K562 (cell line): ENCODE measurements at regions not wholly inside any gene's neighbourhood (a gene's known extent, or its start where the extent isn't known, plus 50 kb on each side); places are given as distances from the start of the nearest gene placed in this dataset.

Experiments
- COPS2 ChIP-seq: fragments of 450-650 bp; conservative IDR thresholded peaks from 2 replicates; pipeline ENCODE4 v1.6.1; 2016; ENCODE audit warnings: mild to moderate bottlenecking, moderate library complexity
- FOSL1 ChIP-seq: fragments of 200-800 bp; sonication (Bioruptor generic); conservative IDR thresholded peaks from 2 replicates; pipeline ENCODE4 v1.6.1; 2016; ENCODE audit warnings: missing genetic modification characterization, missing compliant biosample characterization
- GABPB2 ChIP-seq: fragments of 250-450 bp; sonication (Bioruptor Pico); conservative IDR thresholded peaks from 2 replicates; pipeline ENCODE4 v1.5.1; 2021; ENCODE audit warnings: mild to moderate bottlenecking
- PRDM10 ChIP-seq: fragments of 450-650 bp; IDR thresholded peaks from 2 replicates; pipeline ENCODE4 v1.6.1; 2018; ENCODE audit not compliant: partially characterized antibody
- PURB ChIP-seq: sonication (generic); formaldehyde crosslinking; IDR thresholded peaks from 2 replicates; pipeline ENCODE4 v1.9.0; 2021; ENCODE audit warnings: low read depth, mild to moderate bottlenecking, missing genetic modification reagents
- ZNF224 ChIP-seq: sonication (generic); formaldehyde crosslinking; IDR thresholded peaks from 2 replicates; pipeline ENCODE4 v1.8.0; 2022; ENCODE audit warnings: mild to moderate bottlenecking, missing genetic modification reagents
- ZNF318 ChIP-seq, 2 experiments: fragments of 450-650 bp; IDR thresholded peaks; 2 replicates each; pipeline ENCODE4 v1.6.1; 2016; ENCODE audit warnings: mild to moderate bottlenecking in 2 of 2, borderline replicate concordance in 1 of 2, low read depth in 1 of 2, moderate library complexity in 1 of 2
- ZNF324 ChIP-seq: fragments of 250-450 bp; sonication (Bioruptor Pico); IDR thresholded peaks from 2 replicates; pipeline ENCODE4 v1.4.0; 2020; ENCODE audit warnings: mild to moderate bottlenecking

GRCh38 chr7:25643286-25643685 lies 415.0 kb upstream of the NPVF start (continued):
- no peak for TF ChIP-seq ZNF318 (IDR thresholded peaks at IDR 0.05; ENCODE audit: borderline replicate concordance in 1 of 2, low read depth in 1 of 2)
- peak; percentile 19; the same call in 1 of the 2 replicates for TF ChIP-seq FOSL1 (tag)
- TF ChIP-seq PURB = no peak
- TF ChIP-seq COPS2 = no peak
- no peak for TF ChIP-seq PRDM10
- TF ChIP-seq ZNF224 = no peak
- TF ChIP-seq GABPB2 (CRISPR knock-in tag) = no peak
- no peak for TF ChIP-seq ZNF324 (CRISPR knock-in tag)
